ENCODE measurements at regions not wholly inside any gene's neighbourhood (a gene's known extent, or its start where the extent isn't known, plus 50 kb on each side); places are given as distances from the start of the nearest gene placed in this dataset.

- H3K18ac ChIP-seq (ENCODE audit: low read depth, low read length), result no peak overlapping the region
- no peak overlapping the region for H2AFZ ChIP-seq (replicated peaks; ENCODE audit: low read length, poor library complexity)
- no peak overlapping the region for H2BK5ac ChIP-seq (ENCODE audit: low read depth, low read length, poor library complexity, severe bottlenecking)
- BruUV-seq (replicated peaks), result no TSS peak
- in situ Hi-C loops (cut with MboI; ENCODE audit: low sequenced_read_pairs) (no loop called here), intact Hi-C loops (cut with micrococcal nuclease) (no loop called here), dilution Hi-C loops (cut with HindIII; ENCODE audit: low sequenced_read_pairs, unreplicated experiment) (no loop called here)
- no peak overlapping the region for H3K56ac ChIP-seq (ENCODE audit: extremely low read depth, insufficient read depth, low read length)
- ChIA-PET CTCF (no interaction called here), POLR2A (ENCODE audit: unreplicated experiment) (no interaction called here)
- H3K9me1 ChIP-seq (ENCODE audit: insufficient read depth, low read length), result no peaks in the 10 kb centered on the region
- H2BK120ac ChIP-seq (ENCODE audit: low read depth, low read length), result no peak overlapping the region
- H2BK20ac ChIP-seq (ENCODE audit: low read depth, low read length), result no peak overlapping the region
- H3K9ac ChIP-seq (ENCODE audit: low read depth, low read length), result no peak overlapping the region
- DNase-seq (no peak), ATAC-seq (ENCODE audit: low read depth) (no peak)
- no peak overlapping the region for H2AK5ac ChIP-seq (ENCODE audit: low read depth, low read length)
- H3K9me3 ChIP-seq (ENCODE audit: control insufficient read depth, insufficient read depth, low read length), result peaks cover 44% of the 10 kb centered on the region
- H3K4ac ChIP-seq (ENCODE audit: low read depth, low read length), result no peak overlapping the region
- no peak overlapping the region for H3K23ac ChIP-seq (ENCODE audit: low read depth, low read length)
- no peaks in the 10 kb centered on the region for H4K20me1 ChIP-seq (ENCODE audit: insufficient read depth, low read length)
- TF ChIP-seq MAZ (IDR thresholded peaks at IDR 0.05; ENCODE audit: borderline replicate concordance, low read depth, low read length) (no peak), NFE2L2 (IDR thresholded peaks at IDR 0.05; ENCODE audit: low read depth, low read length) (no peak), MAFK (IDR thresholded peaks at IDR 0.05; ENCODE audit: low read depth, low read length) (no peak), RCOR1 (IDR thresholded peaks at IDR 0.05; ENCODE audit: insufficient replicate concordance, low read length) (no peak), RFX5 (IDR thresholded peaks at IDR 0.05; ENCODE audit: low read depth, low read length) (no peak), CTCF (conservative IDR thresholded peaks at IDR 0.05; ENCODE audit: low read depth, low read length) (no peak), CHD1 (IDR thresholded peaks at IDR 0.05; ENCODE audit: low read depth, low read length) (no peak), MXI1 (IDR thresholded peaks at IDR 0.05; ENCODE audit: borderline replicate concordance, low read depth, low read length) (no peak), POLR2A (IDR thresholded peaks at IDR 0.05; ENCODE audit: low read depth, low read length) (no peak), CEBPB (IDR thresholded peaks at IDR 0.05; ENCODE audit: low read depth, low read length) (no peak), FOS (IDR thresholded peaks at IDR 0.05; ENCODE audit: low read depth, low read length) (no peak), BHLHE40 (IDR thresholded peaks at IDR 0.05; ENCODE audit: low read depth, low read length) (no peak), RAD21 (IDR thresholded peaks at IDR 0.05; ENCODE audit: low read length) (no peak), SMC3 (IDR thresholded peaks at IDR 0.05; ENCODE audit: low read depth, low read length) (no peak), USF2 (IDR thresholded peaks at IDR 0.05; ENCODE audit: low read depth, low read length) (no peak)
- TF ChIP-seq, protein P1, sequence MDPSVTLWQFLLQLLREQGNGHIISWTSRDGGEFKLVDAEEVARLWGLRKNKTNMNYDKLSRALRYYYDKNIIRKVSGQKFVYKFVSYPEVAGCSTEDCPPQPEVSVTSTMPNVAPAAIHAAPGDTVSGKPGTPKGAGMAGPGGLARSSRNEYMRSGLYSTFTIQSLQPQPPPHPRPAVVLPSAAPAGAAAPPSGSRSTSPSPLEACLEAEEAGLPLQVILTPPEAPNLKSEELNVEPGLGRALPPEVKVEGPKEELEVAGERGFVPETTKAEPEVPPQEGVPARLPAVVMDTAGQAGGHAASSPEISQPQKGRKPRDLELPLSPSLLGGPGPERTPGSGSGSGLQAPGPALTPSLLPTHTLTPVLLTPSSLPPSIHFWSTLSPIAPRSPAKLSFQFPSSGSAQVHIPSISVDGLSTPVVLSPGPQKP (IDR thresholded peaks at IDR 0.05; ENCODE audit: borderline replicate concordance, low read depth, low read length), result no peak
- no peaks in the 10 kb centered on the region for H3K36me3 ChIP-seq (ENCODE audit: control insufficient read depth, insufficient read depth, low read length)
- no peak overlapping the region for H3K27ac ChIP-seq (ENCODE audit: insufficient read depth, low read length)
- H4K5ac ChIP-seq (ENCODE audit: low read depth, low read length), result no peak overlapping the region
- H2AK9ac ChIP-seq (replicated peaks; ENCODE audit: low read depth, low read length, poor library complexity), result no peak overlapping the region
- no peaks in the 10 kb centered on the region for H3K4me1 ChIP-seq (ENCODE audit: control insufficient read depth, insufficient read depth, low read length)
- H3K4me3 ChIP-seq (ENCODE audit: insufficient read depth, low read depth, low read length), result no peak overlapping the region
- H3K14ac ChIP-seq (replicated peaks; ENCODE audit: low read depth, low read length), result no peak overlapping the region
- no peaks in the 10 kb centered on the region for H3K27me3 ChIP-seq (ENCODE audit: control insufficient read depth, insufficient read depth, low read length)
- H3K79me1 ChIP-seq (ENCODE audit: low read depth in 1 of 2, low read length in 2 of 2), result no peaks in the 10 kb centered on the region
- no peak overlapping the region for H2BK15ac ChIP-seq (ENCODE audit: low read depth, low read length)
- no peak overlapping the region for H4K8ac ChIP-seq (ENCODE audit: low read depth in 2 of 2, low read length in 2 of 2)
- WGBS, 2 experiments (ENCODE audit: extremely low coverage in 2 of 2, insufficient read length in 1 of 2), result no CpG with 5 or more reads among the region's 4 CpGs
- H3K4me2 ChIP-seq (ENCODE audit: low read depth, low read length), result no peak overlapping the region
- no peak overlapping the region for H4K91ac ChIP-seq (ENCODE audit: insufficient read depth, low read depth, low read length)
Observed at GRCh38 chr22:48365386-48365785, 1462.3 kb downstream of the BRD1 start.

All from IMR-90 (cell line).